Stomach (tissue), 4 donors: ENCODE measurements at regions not wholly inside any gene's neighbourhood (a gene's known extent, or its start where the extent isn't known, plus 50 kb on each side); places are given as distances from the start of the nearest gene placed in this dataset.

ENCODE experiments used
- CTCF ChIP-seq, 7 experiments: fragments of 450-650 bp in 4 of 7; fragments of 200-600 bp in 3 of 7; sonication (generic) in 3 of 7; IDR thresholded peaks; one replicate each; pipeline ENCODE4 v1.5.1; 2016 to 2019; ENCODE audit warnings: antibody characterized with exemption in 7 of 7, control low read depth in 2 of 7, mild to moderate bottlenecking in 1 of 7
- EP300 ChIP-seq: sonication (generic); formaldehyde crosslinking; IDR thresholded peaks from one replicate; pipeline ENCODE4 v1.6.1; 2017; ENCODE audit warnings: antibody characterized with exemption

DNA sequence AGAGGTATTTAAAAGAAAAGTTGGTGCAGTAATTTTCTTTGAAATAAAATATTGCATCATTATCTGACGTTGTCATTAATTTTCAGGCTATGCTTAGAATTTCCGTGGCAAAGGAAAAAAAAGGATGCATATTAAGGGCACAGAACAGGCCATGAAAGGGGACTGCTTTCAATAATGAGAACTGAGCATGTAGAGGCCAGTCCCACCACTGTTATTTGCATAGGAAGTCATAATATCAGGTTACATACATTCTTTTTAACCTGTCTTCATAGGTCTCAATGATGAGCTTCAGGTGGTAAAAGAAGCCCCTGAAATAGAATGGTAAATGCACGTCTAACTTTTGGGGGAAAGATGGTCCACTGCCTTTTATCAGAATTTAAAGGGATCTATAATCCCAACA lies 272.1 kb upstream of the ALCAM start:
- TF ChIP-seq CTCF (IDR thresholded peaks at IDR 0.05) (no peak), EP300 (no peak)
